ENCODE measurements at regions not wholly inside any gene's neighbourhood (a gene's known extent, or its start where the extent isn't known, plus 50 kb on each side); places are given as distances from the start of the nearest gene placed in this dataset.
"Not testable (repeated sequence)": the region's sequence is repeated elsewhere in the genome, so short reads cannot be mapped to it uniquely, and the experiment has no call there.

DNA sequence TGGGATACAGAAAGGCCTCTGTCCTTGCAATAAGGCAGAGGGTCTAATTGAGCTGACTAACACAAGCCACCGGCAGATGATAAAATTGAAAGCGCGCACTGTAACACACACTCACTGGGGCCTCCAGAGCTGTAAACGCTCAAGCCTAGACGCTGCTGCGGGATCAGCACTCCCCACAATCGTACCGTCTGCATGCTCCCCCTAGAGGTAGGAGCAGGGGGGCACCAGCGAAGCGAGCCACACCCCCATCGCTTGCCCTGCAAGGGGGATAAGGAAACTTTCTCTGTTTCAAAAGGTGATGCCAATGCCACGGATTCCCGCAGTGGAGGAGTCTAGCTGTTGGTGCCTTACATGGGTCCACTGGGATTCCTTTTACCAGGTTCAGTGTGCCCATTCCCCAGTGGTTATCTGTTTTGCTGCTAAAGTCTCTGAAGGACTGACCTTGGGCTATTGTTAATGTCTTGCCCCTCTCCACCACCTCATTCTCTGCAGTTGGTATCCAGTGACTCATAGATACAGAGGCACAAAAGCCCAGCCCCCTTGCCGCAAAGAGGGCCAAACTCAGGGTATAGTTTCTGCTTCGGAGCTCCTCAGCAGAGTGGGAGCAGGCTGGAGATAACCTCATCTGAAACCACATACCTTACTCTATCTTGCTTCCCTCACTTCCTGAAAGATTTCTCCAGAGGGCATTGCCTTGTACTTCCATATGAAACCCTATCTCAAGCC is 139.3 kb upstream of the KBTBD8 start:
- DNase-seq (ENCODE audit: low spot score): no peak

DNA sequence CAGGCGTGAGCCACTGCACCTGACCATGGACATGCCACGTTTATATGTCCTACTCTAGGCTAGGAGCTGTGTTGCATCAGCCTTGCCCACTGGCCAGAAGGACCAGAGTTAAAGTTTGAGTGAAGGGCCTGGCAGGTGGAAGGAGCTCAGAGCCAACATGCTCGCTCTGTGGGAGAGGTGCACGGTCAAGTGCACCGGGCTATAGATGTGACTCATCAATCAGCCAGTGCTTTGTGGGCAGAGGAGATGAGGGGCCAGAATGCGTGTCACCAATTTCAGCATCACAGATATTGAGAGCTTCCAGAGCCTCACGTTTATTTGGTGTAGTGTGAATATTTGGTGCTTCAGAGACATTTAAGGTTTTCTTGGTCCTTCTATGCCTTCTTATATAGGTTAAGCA is 137.3 kb upstream of the KBTBD8 start:
- no peak for DNase-seq (ENCODE audit: low spot score)

DNA sequence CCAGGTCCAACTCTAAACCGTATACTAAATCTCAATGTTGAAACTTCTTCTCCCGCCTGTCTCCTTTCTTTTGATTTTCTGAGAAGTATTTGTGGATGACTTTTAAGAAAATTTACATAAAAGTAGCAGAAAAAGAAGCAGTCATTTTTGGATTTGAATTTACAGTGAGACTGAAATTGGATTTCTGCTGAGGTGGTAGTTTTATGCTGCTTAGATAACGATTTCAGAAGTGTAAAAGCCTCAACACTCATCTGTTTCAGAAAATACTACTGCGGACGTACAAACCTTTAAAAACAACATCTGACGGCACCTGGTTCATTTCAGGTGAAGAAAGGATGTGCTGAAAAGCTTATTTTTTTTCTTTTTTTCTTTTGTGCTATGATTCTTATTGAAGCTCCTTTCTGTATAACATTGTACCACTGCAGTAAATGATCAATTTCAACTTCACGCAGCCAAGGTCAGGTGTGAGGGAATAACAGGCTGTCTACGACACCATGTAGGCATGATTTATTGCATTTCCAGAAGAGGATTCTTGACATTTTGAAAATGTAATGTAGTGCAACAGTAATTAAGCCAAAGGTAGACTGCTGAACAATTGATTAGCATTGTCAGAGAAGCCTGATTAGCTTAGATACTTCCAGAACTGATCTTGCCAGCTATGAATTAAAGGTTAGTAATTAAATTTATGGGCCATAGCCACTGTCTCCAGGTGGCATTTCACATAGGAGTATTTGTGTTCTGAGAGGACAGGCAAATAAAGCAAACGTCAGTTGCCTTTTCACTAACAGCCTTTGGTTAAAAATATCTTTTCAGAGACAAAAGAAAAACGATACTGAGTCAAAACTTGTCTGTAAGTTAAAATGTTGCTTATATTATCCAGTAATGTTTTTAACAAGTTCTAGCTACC is 134.6 kb upstream of the KBTBD8 start:
- DNase-seq (ENCODE audit: low spot score): no peak

DNA sequence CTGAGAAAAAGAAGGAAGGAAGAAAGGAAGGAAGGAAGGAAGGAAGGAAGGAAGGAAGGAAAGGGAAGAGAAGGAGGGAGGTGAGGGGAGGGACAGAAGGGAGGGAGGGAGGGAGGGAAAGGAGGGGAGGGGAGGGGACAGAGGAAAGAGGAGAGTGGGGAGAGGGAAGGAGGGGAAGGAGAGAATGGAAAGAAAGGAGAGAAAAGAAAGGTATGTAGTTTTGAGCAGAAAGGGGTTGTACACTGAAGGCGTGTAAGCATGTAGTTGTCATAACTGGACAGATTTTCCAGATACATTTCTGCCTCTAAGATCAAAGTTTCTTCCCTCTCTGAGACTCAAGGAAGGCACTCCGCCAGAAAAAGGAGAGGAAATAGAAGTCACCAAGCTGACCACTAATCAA is 113.4 kb upstream of the KBTBD8 start:
- no peak for DNase-seq (ENCODE audit: low spot score)

DNA sequence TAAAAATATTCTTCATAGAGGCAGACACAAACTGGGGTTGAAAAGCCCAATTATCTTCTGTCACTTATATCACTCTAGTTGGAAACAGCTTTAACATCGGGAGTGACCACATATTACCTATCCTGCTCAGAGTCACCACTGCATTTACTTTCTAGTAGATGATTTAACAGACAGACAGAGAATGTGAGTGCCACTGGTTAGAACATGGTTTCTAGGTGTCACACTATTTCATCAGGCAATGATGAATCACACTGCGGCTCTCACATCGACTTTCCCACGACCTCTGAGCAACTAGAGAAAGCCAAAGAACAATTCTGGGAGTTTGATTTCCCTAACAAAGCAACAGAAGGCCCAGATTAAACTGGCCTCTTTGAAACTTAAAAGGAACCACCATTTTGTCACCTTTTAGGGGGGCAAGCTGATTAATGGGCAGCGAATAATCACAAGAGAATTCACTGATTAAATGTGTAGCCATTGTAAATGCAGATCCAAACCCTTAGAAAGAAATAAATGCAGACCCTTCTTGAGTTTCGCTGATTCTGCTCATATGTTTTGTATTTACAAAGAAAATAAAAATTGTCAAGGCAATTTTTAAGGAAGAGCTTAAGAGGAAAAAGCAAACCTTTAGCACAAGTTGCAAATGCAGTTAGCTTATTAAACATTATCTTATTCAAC is 112.6 kb upstream of the KBTBD8 start:
- DNase-seq (ENCODE audit: low spot score): no peak

DNA sequence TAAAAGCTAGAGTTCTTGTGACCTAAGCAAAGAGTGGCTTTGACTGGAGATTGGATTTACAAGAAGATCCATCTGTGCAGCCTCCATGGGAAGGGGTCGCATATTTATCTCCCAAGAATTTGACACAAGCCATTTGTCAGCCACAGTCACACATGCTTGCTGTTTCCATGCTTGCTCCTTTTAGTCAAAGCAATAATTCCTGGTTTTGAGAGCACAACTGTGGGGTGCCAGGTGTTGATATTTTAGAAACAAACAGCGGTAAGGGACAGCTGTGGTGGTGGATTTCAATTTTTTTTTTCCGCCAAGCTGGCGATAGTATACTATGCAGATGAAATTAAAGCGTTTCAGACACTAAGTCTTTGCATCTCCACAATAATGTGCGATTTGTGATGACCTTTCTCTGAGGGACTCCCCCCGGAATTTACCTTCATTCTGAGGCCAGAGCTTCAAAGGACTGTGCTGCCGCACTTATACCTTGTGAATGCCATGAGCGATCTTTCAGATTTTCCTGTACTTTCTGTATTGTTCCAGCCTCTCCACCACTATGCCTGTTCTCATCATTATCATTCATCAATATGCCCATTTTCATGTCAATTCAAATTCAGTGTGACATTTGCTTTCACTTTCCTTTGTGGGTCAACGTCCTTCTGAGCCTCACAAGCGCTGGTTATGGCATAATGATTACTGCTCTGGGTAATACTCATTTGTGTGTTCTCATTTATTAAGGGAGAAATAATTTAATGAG is 108.2 kb upstream of the KBTBD8 start:
- no peak for DNase-seq (ENCODE audit: low spot score)

DNA sequence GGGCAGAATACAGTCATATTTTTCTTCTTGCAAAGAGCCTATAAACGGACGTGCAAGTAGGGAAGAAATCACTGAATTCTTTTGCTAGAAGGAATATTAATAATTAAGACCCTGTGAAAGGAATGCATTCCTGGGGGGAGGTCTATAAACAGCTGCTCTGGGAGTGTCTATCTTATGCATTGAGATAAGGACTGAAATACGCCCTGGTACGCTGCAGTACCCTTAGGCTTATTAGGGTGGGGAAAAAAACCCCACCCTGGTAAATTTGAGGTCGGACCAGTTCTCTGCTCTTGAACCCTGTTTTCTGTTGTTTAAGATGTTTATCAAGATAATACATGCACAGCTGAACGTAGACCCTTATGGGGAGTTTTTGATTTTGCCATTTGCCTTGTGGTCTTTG is 100.0 kb upstream of the KBTBD8 start:
- no peak for DNase-seq (ENCODE audit: low spot score)

DNA sequence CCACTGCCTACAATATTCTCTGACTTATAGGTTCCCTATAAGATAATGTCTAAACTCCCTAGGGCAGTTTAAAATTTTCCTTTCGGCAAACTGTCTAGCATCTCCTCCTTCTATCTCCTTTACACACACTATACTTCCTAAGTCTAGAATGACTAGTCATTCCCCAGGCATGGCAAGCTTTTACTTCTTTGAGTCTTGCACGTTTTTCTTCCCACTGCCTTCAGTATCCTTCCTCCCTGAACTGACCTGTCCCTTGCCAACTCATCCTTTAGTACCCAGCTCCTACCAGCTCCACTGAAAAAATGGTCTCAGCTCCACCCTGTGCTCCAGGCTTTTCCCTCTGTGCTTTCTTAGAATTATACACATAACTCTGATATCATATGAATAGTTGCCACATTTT is 93.8 kb upstream of the KBTBD8 start:
- DNase-seq (ENCODE audit: low spot score): no peak

DNA sequence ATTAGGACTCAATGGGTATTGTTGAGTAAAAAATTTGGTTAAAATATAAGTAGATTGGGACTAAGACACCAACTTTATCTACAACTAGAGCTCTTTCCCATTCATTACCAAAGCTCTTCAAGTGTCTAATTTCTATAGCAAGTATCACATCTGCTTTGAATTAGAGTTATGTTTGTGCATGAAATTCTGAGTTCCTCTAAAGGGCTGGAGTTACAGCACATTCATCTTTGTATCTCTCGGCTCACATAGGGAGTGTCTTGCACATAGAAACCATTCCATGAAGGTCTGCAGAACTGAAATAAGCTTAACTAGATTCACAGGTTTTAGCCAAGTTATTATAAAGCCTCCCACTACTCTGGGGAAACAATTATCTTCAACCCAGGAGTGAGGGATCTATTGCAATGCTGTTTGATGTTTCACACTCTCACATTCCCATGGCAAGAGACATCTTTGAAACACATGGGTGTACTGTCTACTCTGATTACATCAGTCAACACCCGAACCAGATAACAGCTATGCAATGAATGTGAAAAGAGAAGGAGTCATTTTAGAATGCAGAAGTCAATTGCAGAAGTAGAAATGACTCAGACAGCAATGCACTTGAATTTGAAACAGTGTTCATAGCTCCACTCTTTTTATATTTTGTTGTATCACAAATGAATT is 93.1 kb upstream of the KBTBD8 start:
- no peak for DNase-seq (ENCODE audit: low spot score)

DNA sequence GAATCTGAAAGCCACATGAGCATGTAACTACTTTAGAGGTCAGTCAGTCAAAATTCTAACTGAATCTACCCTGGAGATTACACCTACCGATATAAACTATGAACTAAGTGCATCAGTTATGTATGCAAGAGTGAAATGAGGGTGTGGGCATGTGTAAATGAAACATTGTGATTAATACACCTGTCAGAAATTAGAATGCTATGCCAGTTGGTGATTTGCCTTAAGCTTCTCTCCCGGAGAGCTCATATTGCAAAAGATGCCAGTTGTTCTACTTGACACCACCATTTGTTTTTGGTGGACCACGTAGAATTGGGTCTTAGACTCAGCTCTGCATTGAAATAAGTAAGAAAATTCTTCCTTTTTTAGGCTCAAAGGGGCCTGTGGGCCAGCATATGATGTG is 91.0 kb upstream of the KBTBD8 start:
- no peak for DNase-seq (ENCODE audit: low spot score)

DNA sequence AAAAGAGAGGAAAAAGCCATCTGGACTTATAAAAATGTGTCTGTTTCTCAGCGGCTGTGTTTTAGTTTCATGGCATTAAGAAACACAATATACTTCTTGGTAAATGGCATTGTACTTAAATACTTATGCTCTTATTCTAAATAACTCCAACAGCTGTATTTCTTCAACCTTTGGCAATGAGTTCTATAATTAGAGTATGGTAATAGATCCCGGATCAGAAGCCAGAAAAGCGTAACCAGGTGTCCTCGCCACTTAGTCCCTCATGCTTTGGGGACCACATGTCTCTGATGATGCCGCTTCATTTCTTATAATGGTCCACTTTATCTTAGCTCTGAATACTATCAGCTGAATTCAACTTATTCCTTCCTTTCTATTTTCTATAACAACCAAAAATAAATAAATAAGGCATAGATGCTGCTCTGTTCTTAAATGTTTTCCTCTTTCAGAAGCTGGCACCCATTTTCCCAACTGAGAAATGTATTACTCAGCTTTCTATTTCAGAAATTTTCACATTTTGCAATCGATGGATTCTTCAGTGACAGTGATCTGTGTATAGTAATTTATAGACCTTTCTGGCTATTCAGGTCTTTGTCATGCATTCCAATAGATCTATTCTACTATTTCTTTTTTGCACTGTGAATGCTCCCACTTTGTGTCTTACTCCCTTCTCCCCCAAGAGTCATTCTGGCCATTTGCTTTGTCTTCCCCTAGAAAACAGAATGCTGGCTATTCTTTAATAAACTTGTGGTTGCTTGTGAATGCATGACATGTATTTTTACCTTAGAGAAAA is 87.6 kb upstream of the KBTBD8 start:
- no peak for DNase-seq (ENCODE audit: low spot score)

DNA sequence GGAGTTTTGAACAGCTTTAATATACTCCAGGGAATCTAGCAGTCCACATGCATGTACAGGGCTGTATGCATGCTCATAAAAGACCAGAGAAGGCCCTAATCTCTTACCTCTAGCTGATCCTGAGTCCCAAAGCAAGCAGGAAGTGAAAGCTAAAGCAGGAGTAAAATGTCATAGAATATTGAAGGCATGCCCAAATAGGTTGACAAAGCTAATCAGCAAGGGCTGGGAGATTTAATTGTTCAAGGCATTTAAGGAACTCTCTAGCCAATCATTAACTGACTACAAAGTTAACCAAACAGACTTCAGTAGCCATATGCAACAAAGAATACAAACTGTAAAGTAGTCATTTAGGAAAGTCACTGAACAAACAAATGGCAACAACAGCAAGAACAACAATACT is 85.8 kb upstream of the KBTBD8 start:
- DNase-seq (ENCODE audit: low spot score): no peak

DNA sequence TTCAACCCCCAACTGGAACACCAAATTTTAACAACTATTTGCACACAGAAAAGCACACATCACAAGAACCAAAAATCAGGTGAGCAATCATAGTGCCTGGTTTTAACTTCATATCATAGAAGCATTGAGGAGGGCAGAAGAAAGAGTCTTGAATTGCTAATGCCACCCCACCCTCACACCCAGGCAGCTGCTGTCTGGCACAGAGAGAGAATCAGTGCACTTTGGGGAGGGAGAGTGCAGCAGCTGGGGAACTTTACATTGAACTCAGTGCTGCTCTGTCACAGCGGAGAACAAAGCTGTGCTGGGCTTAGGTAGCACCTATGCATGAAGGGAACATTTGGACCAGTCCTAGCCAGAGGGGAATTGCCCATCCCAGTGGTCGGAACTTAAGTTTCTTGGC is 76.0 kb upstream of the KBTBD8 start:
- no peak for DNase-seq (ENCODE audit: low spot score)

DNA sequence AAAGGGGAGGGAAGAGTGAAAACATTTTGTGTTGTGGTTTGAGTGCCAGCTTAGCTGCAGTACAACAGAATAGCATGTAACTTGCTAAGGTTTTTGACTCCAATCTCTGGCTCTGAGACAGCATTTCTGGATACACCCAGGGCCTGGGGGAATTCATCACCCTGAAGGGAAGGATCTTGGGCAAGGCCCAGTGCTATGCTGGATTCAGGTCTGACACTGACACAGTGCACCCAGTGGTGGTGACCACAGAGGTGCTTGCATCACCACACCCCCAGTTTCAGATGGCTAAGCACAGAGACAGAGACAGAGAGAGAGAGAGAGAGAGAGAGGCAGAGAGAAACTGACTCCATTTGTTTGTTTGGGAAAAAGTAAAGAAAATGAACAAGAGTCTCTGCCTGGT is 74.1 kb upstream of the KBTBD8 start:
- no peak for DNase-seq (ENCODE audit: low spot score)

DNA sequence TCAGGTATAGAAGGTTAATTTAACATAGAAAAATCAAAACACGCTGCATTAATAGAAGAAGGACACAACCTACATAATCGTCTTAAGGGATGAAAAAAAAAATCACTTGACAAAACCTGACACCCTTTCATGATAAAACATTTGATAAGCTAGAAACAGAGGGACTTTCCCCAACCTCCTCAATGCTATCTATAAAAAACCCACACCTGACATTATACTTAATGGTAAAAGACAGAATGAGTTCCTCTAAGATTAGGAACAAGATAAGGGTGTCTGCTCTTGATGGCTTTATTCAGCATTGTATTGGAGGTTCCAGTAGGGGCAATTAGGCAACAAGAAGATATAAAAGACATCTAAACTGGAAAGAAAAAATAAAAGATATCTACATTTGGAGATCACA is 69.9 kb upstream of the KBTBD8 start:
- DNase-seq (ENCODE audit: low spot score): no peak

DNA sequence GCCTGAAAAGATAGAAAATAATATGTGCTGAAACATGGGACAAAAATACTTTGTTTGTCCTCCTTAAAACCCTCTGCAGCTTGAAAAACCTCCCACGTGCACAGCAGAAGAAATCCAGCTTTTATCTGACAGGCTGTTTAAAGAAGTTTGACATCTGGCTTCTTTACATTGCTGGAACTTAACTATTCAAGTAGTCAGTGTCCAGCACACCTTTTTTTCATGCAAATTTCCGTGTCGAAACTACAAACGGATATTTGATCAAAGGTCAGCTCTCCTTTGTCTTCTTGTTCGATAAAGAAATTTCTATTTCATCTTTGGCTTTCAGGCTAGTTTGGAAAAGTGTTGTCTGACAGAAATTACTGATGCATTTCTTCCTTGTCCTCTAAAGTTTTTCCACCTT is 66.8 kb upstream of the KBTBD8 start:
- no peak for DNase-seq (ENCODE audit: low spot score)

DNA sequence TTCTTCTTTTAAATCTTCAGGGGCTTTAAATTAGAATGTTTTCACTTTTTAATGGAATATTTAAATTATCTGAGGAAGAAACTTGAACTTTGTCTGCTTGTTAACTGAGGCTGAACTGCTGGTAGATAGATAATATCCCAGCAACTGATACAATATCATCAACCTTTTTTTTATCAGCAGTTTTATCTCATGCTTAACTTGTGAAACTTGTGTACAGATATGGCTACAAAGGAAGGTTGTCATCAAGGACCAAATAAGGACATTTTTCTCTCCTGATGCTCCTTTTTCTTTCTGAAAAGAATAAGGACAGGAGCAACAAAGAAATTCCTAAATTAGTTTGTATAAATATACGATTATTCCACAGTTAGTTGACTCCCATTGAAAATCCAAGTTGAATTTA is 66.4 kb upstream of the KBTBD8 start:
- no peak for DNase-seq (ENCODE audit: low spot score)

DNA sequence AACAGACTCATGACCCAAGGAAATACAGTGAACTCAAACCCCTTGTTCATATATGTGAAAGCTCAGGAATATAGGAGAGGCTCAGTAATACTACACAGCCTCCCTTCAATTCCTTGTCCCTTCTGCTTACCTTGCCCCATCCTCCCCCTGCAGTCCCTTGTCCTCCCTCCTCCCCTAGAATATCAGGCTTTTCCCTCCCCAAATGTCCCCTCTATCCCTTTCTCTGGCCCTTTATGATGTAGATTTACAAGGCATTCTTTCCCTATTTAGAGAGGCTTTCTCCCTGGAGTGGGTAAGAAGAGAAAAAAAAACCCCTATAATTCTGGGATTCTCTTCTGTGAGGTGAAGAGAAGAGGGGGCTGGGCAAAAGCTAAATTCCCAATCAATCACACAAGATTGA is 64.9 kb upstream of the KBTBD8 start:
- DNase-seq (ENCODE audit: low spot score): no peak

DNA sequence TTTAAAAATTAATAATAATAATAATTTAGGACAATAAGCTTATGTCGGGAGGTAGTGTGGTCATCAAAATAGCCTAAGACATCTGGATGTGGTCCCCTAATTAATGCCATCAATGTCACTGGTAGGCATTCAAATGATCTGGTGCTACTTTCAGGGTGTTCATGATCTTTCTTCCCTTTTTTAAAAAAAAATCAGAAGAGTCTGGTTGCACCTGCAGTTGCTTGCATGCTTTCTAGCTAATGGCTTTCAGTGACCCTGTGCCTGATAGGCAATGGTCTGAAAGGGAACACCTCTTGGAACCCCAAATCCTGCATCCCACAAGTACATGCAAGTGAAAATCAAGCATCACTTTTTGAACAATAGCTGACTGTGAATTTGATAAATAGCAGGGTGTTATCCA is 64.1 kb upstream of the KBTBD8 start:
- DNase-seq (ENCODE audit: low spot score): no peak

DNA sequence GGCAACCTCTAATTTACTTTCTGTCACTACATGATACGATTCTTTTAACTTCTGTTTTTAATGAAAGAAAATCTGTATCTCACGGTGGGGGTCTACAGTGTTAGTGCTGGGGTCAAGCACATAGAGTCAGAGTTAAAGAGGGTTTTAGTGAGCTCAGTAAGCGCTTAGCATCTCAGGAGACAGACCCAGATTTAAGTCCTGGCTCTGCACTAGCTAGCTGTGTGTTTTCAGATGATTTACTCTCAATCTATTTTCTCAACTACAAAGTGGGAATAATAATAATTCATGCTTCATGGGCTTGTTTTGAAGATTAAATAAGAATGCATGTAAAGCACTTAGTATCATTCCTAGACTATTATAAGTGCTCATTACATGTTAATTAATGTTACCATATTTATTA is 63.4 kb upstream of the KBTBD8 start:
- DNase-seq (ENCODE audit: low spot score): no peak

DNA sequence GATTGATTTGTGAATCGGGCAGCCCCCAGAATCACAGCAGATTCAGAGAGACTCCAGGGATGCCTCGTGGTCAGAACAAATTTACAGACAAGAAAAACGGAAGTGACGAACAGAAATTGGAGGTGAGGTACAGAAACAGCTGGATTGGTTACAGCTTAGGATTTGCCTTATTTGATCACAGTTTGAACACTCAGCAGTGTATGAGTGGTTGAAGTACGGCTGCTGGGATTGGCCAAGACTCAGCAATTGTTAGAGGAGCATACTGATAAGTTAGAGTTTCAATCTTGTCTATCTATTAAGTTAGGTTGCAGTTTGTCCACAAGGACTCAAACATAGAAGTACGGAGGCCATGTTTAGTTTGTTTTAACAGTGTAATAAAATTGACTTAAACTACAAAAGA is 61.1 kb upstream of the KBTBD8 start:
- DNase-seq (ENCODE audit: low spot score): not testable (repeated sequence)

All from CD4-positive, alpha-beta T cell treated with Interleukin-15 for 4 hours (primary cell).